Activated CD8-positive, alpha-beta memory T cell treated with anti-CD3 and anti-CD28 coated beads, Interleukin-2, amount 50 U/mL, for 1 hour (primary cell): ENCODE measurements at regions not wholly inside any gene's neighbourhood (a gene's known extent, or its start where the extent isn't known, plus 50 kb on each side); places are given as distances from the start of the nearest gene placed in this dataset.

Experiments used
- DNase-seq: peaks from one replicate; pipeline ENCODE4 v3.0.0-alpha.2; 2020; ENCODE audit errors: extremely low read depth

GRCh38 chr13:99123101-99124045 lies 77.3 kb upstream of the UBAC2 start:
- DNase-seq, result no peak

GRCh38 chr13:99124046-99124400 lies 76.6 kb upstream of the UBAC2 start:
- DNase-seq, result no peak

GRCh38 chr13:99124794-99125316 lies 75.8 kb upstream of the UBAC2 start:
- no peak for DNase-seq

- DNase-seq, result no peak
Measured at GRCh38 chr13:99125326-99125915, 75.2 kb upstream of the UBAC2 start.

GRCh38 chr13:99126821-99127220 lies 73.8 kb upstream of the UBAC2 start:
- DNase-seq, result no peak

- DNase-seq, result no peak
Measured at GRCh38 chr13:99129050-99129449, 71.6 kb upstream of the UBAC2 start.

- no peak for DNase-seq
Measured at GRCh38 chr13:99129951-99130350, 70.7 kb upstream of the UBAC2 start.

GRCh38 chr13:99131410-99131809 lies 69.2 kb upstream of the UBAC2 start:
- no peak for DNase-seq

- DNase-seq, result no peak
Measured at GRCh38 chr13:99132295-99132835, 68.3 kb upstream of the UBAC2 start.

GRCh38 chr13:99133230-99133629 lies 67.4 kb upstream of the UBAC2 start:
- no peak for DNase-seq

- no peak for DNase-seq
Measured at GRCh38 chr13:99133848-99134247, 66.8 kb upstream of the UBAC2 start.

GRCh38 chr13:99135591-99135990 lies 65.1 kb upstream of the UBAC2 start:
- DNase-seq, result no peak

GRCh38 chr13:99136427-99136954 lies 64.2 kb upstream of the UBAC2 start:
- no peak for DNase-seq

GRCh38 chr13:99140831-99141230 lies 59.8 kb upstream of the UBAC2 start:
- DNase-seq, result no peak

- DNase-seq, result no peak
Measured at GRCh38 chr13:99143904-99144303, 56.8 kb upstream of the UBAC2 start.

- DNase-seq, result no peak
Measured at GRCh38 chr13:99144306-99144705, 56.3 kb upstream of the UBAC2 start.

GRCh38 chr13:99145461-99145860 lies 55.2 kb upstream of the UBAC2 start:
- no peak for DNase-seq

- no peak for DNase-seq
Measured at GRCh38 chr13:99150575-99151361, 49.9 kb upstream of the UBAC2 start.
